ENCODE measurements at regions not wholly inside any gene's neighbourhood (a gene's known extent, or its start where the extent isn't known, plus 50 kb on each side); places are given as distances from the start of the nearest gene placed in this dataset.

- TF ChIP-seq POLR2A (IDR thresholded peaks at IDR 0.05) = no peak
- TF ChIP-seq CTCF (IDR thresholded peaks at IDR 0.05) = no peak
- intact Hi-C loops (cut with DNase I) = loop anchor here in 1 of 2 donors (10.0 kb wide), 1 partner anchor 504 kb away; no protein-coding TSS in a partner anchor
- 80 to 92% (median 86%) methylated on average over 6 of the region's 6 CpGs for WGBS, 4 donors
- Histone ChIP-seq H3K27me3 (no peaks in the 10 kb centered on the region), H3K4me3 (no peak overlapping the region), H3K27ac (no peak overlapping the region), H3K4me1 (replicated peaks in 1 of 2) (no peaks in the 10 kb centered on the region), H3K36me3 (replicated peaks in 1 of 2) (no peaks in the 10 kb centered on the region), H3K9me3 (replicated peaks in 1 of 3) (no peaks in the 10 kb centered on the region)
- DNase-seq = no peak
Measured at GRCh38 chr14:55840821-55841220, 260.8 kb downstream of the KTN1 start.

DNA sequence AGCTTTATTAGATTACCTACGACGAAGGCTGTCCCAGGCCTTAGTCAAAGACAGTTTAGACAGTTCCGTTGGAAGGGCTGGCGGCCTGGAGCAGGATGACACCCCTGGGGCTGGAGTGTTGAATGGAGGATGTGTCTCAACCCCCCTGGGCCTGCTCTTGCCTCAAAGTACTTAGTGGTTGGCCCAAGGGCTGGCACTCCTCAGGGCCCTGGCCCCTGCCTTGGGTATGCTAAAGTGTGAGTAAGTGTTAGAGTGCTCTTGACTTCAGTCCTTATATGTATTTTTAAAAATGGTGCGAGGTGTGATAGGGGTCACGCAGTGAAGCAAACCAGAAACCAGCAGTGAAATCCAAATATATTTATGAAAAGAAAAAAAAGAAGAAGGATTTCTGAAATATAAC is 261.6 kb downstream of the KTN1 start:
- peaks cover 0 to 2% of the 10 kb centered on the region in 2 donors for H3K4me1 ChIP-seq (replicated peaks in 1 of 2)
- DNase-seq = no peak
- H3K36me3 ChIP-seq (replicated peaks in 1 of 2) = no peaks in the 10 kb centered on the region
- no peak overlapping the region for H3K4me3 ChIP-seq
- H3K27me3 ChIP-seq = no peaks in the 10 kb centered on the region
- H3K9me3 ChIP-seq (replicated peaks in 1 of 3) = no peaks in the 10 kb centered on the region
- WGBS, 4 donors = 64 to 80% (median 70%) methylated on average over 6 of the region's 6 CpGs
- H3K27ac ChIP-seq = no peak overlapping the region
- TF ChIP-seq POLR2A (IDR thresholded peaks at IDR 0.05) = no peak
- TF ChIP-seq CTCF (IDR thresholded peaks at IDR 0.05) = no peak
- intact Hi-C loops (cut with DNase I) = loop anchor here in 1 of 2 donors (10.0 kb wide), 1 partner anchor 503 kb away; no protein-coding TSS in a partner anchor

GRCh38 chr14:55843718-55844403 is 263.9 kb downstream of the KTN1 start:
- no peak for DNase-seq
- Histone ChIP-seq H3K4me3 (no peak overlapping the region), H3K36me3 (replicated peaks in 1 of 2) (no peaks in the 10 kb centered on the region), H3K27me3 (no peaks in the 10 kb centered on the region), H3K4me1 (replicated peaks in 1 of 2) (peaks cover 0 to 12% of the 10 kb centered on the region in 2 donors), H3K9me3 (replicated peaks in 1 of 3) (no peaks in the 10 kb centered on the region), H3K27ac (no peak overlapping the region)
- WGBS, 4 donors = 56 to 70% (median 63%) methylated on average over 8 of the region's 8 CpGs
- TF ChIP-seq CTCF (IDR thresholded peaks at IDR 0.05) = peak in 4 of 6 experiments; percentile 14 to 43 (median 38)
- no peak for TF ChIP-seq POLR2A (IDR thresholded peaks at IDR 0.05)
- intact Hi-C loops (cut with DNase I) = loop anchor here in 1 of 2 donors (10.0 kb wide), 1 partner anchor 501 kb away; no protein-coding TSS in a partner anchor

- 64 to 78% (median 74%) methylated on average over 9 of the region's 9 CpGs for WGBS, 4 donors
- Histone ChIP-seq H3K9me3 (replicated peaks in 1 of 3) (no peaks in the 10 kb centered on the region), H3K27me3 (no peaks in the 10 kb centered on the region), H3K4me1 (replicated peaks in 1 of 2) (peaks cover 0 to 12% of the 10 kb centered on the region in 2 donors), H3K27ac (peak overlapping the region in 1 of 5 donors; percentile 8), H3K36me3 (replicated peaks in 1 of 2) (no peaks in the 10 kb centered on the region), H3K4me3 (no peak overlapping the region)
- TF ChIP-seq CTCF (IDR thresholded peaks at IDR 0.05) (no peak), POLR2A (IDR thresholded peaks at IDR 0.05) (no peak)
- no peak for DNase-seq
- intact Hi-C loops (cut with DNase I) = loop anchor here in 1 of 2 donors (10.0 kb wide), 1 partner anchor 499 kb away; no protein-coding TSS in a partner anchor
Measured at GRCh38 chr14:55845963-55846825, 266.2 kb downstream of the KTN1 start.

All from adrenal gland (tissue), 9 donors.